ENCODE measurements at regions not wholly inside any gene's neighbourhood (a gene's known extent, or its start where the extent isn't known, plus 50 kb on each side); places are given as distances from the start of the nearest gene placed in this dataset.

DNA sequence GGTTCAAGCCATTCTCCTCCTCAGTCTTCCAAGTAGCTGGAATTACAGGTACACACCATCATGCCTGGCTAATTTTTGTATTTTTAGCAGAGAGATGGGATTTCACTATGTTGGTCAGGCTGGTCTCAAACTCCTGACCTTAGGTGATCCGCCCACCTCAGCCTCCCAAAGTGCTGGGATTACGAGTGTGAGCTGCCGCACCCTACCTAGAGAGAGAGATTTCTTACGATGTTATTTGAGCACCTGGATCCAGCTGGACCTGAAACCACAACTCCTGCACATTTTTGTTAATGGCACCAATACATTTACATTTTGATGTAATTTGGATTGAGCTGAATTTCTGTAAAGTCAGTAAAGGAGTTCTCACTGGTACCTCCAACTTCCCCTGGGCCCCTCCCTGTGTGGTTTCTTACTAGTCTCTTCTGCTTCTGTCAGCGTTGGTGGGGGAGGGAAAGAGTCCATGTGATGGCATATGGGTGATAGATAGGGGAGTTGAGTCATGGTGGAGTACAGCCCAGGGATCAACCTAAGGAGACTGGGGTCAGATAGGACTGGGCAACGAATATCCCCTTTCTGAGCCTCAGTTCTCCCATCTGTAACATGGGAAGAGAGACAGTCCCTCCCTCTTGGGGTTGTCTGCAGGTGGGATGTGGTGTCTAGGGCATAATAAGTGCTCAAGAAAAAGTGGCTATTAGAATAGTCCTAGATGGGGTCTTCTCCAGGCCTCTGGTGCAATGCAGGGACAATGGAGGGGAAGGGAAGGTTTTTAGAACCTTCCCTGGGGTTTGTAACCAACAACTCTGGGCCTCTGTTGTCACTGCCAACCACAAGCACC lies 83.3 kb upstream of the MED13L start:
- intact Hi-C loops (cut with DNase I; ENCODE audit: low total_unique reads): no loop called here
- H3K4me3 ChIP-seq: no peak overlapping the region
- no peak for DNase-seq
- no peaks in the 10 kb centered on the region for H3K27me3 ChIP-seq
- H3K4me1 ChIP-seq: peaks cover 3 to 8% of the 10 kb centered on the region in 2 donors
- H3K27ac ChIP-seq: no peak overlapping the region
- no peak for TF ChIP-seq POLR2A (IDR thresholded peaks at IDR 0.05)
- TF ChIP-seq, protein P1, sequence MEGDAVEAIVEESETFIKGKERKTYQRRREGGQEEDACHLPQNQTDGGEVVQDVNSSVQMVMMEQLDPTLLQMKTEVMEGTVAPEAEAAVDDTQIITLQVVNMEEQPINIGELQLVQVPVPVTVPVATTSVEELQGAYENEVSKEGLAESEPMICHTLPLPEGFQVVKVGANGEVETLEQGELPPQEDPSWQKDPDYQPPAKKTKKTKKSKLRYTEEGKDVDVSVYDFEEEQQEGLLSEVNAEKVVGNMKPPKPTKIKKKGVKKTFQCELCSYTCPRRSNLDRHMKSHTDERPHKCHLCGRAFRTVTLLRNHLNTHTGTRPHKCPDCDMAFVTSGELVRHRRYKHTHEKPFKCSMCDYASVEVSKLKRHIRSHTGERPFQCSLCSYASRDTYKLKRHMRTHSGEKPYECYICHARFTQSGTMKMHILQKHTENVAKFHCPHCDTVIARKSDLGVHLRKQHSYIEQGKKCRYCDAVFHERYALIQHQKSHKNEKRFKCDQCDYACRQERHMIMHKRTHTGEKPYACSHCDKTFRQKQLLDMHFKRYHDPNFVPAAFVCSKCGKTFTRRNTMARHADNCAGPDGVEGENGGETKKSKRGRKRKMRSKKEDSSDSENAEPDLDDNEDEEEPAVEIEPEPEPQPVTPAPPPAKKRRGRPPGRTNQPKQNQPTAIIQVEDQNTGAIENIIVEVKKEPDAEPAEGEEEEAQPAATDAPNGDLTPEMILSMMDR (IDR thresholded peaks at IDR 0.05): no peak
- H3K9me3 ChIP-seq: no peaks in the 10 kb centered on the region
- no peaks in the 10 kb centered on the region for H3K36me3 ChIP-seq

DNA sequence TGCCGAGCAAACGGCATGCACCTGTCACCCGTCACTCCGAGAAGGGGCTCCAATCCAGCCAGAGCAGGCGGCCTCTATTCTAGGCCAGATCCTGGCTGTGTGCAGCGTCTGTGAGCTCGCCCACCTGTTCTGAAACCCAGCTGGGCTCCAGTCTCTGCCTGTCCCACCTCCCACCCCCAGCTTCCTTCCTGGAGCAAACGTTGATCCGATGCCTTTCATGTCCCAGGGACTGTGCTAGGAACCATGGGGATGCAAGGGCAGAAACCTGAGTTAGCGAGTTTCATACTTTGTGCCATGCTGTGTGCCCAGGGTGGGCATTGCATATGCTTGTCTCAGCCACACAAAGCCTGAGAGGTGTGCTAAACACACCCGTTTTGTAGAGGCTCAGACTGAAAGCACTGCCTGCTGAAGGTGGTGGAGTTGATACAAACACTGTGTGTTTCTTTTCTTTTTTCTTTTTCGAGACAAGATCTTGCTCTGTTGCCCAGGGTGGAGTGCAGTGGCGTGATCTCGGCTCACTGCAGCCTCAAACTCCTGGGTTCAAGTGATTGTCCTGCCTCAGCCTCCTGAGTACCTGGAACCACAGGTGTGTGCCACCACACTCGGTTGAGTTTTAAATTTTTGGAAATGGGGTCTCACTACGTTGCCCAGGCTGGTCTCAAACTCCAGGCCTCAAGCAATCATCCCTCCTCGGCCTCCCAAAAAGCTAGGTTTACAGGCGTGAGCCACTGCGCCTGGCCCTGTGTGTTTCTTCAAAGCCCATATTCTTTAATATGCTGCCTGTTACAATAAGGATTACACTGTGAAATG lies 84.1 kb upstream of the MED13L start:
- Histone ChIP-seq H3K36me3 (no peaks in the 10 kb centered on the region), H3K4me3 (no peak overlapping the region), H3K9me3 (no peaks in the 10 kb centered on the region), H3K4me1 (peaks cover 3 to 8% of the 10 kb centered on the region in 2 donors), H3K27me3 (no peaks in the 10 kb centered on the region), H3K27ac (no peak overlapping the region)
- no peak for DNase-seq
- no peak for TF ChIP-seq POLR2A (IDR thresholded peaks at IDR 0.05)
- TF ChIP-seq, protein P1 (IDR thresholded peaks at IDR 0.05): no peak
- intact Hi-C loops (cut with DNase I; ENCODE audit: low total_unique reads): no loop called here

DNA sequence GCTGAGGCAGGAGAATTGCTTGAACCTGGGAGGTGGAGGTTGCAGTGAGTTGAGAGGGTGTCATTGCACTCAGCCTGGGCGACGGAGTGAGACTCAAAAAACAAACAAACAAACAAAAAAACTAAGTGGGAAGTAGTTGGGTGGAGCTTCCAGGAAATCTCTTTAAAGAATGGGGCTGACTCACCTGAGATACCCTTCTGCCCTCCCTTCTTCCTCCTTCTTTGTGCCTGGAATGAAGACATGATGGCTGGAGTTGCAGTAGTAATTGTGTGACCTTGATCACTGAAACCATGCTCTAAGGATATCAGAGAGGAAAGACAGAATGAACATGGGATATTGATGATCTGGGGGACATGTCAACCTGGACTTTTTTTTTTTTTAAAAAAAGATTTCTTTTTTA lies 87.6 kb upstream of the MED13L start:
- Histone ChIP-seq H3K9me3 (no peaks in the 10 kb centered on the region), H3K4me1 (peaks cover 0 to under 1% of the 10 kb centered on the region in 2 donors), H3K27ac (no peak overlapping the region), H3K4me3 (no peak overlapping the region), H3K27me3 (no peaks in the 10 kb centered on the region), H3K36me3 (no peaks in the 10 kb centered on the region)
- TF ChIP-seq POLR2A (IDR thresholded peaks at IDR 0.05): no peak
- TF ChIP-seq, protein P1 (IDR thresholded peaks at IDR 0.05): no peak
- intact Hi-C loops (cut with DNase I; ENCODE audit: low total_unique reads): no loop called here
- DNase-seq: no peak

DNA sequence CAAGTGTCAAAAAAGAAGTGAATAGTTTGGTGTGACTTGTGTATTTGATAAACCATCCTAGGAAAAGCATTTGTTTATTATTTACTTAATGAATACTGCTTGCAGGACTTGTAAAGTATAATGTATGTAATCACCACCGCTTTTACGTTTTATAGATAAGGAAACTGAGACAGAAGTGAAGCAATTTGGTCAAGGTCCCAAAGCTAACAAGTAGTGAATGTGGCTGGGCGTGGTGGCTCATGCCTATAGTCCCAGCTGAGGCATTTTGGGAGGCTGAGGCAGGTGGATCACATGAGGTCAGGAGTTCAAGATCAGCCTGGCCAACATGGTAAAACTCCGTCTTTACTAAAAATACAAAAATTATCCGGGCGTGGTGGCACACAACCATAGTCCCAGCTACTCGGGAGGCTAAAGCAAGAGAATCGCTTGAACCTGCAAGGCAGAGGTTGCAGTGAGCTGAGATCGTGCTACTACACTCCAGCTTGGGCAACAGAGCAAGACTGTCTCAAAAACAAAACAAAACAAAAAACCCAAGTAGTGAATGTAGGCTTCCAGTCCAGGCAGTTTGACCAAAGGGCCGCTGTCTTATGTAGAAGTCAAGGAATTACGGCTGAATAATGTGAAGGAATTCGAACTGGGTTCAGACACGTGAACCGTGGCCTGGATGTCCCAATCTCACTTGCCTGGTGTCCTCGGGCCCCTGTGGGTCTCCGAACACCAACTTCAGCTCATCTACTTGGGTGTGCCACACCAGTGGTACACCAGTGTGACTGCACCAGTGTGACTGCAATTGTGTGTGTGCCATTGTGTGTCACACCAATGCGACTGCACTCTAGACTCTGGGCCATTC lies 88.3 kb upstream of the MED13L start:
- intact Hi-C loops (cut with DNase I; ENCODE audit: low total_unique reads): no loop called here
- DNase-seq: no peak
- TF ChIP-seq, protein P1 (IDR thresholded peaks at IDR 0.05): no peak
- no peak for TF ChIP-seq POLR2A (IDR thresholded peaks at IDR 0.05)
- no peaks in the 10 kb centered on the region for H3K36me3 ChIP-seq
- H3K4me3 ChIP-seq: no peak overlapping the region
- H3K27me3 ChIP-seq: no peaks in the 10 kb centered on the region
- H3K4me1 ChIP-seq: no peaks in the 10 kb centered on the region
- H3K9me3 ChIP-seq: no peaks in the 10 kb centered on the region
- no peak overlapping the region for H3K27ac ChIP-seq
